H1 (cell line): ENCODE measurements at regions not wholly inside any gene's neighbourhood (a gene's known extent, or its start where the extent isn't known, plus 50 kb on each side); places are given as distances from the start of the nearest gene placed in this dataset.

Experiments
- CHD7 ChIP-seq: fragments of 300-600 bp; sonication (generic); IDR thresholded peaks from 2 replicates; pipeline ENCODE4 v1.7.1; 2012; ENCODE audit warnings: low read length, moderate library complexity, mild to moderate bottlenecking, inconsistent platforms; ENCODE audit not compliant: insufficient replicate concordance

DNA sequence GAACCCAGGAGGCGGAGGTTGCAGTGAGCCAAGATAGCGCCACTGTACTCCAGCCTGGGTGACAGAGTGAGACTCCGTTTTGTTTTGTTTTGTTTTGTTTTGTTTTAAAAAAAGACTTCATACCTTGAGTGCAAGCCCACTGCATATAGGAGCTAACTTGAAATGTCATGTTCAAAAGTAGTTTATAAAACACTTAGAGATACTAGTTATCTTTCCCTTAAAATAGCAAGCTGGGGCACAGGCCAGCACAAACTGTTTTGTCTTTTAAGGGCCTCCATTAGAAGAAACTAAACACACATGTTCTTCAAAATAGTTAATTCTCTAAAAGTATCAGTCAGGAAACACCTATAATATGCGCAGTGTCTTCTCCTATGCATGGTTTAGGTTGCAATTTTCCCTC is 505.1 kb upstream of the TMPRSS15 start (continued):
- no peak for TF ChIP-seq CHD7
